NCI-H2227 treated with DMSO at 0.1 percent for 48 hours (cell line): ENCODE measurements at regions not wholly inside any gene's neighbourhood (a gene's known extent, or its start where the extent isn't known, plus 50 kb on each side); places are given as distances from the start of the nearest gene placed in this dataset.

ENCODE experiments used
- DNase-seq: peaks from one replicate; lab custom pipeline; 2025; lab: John Stamatoyannopoulos, UW

DNA sequence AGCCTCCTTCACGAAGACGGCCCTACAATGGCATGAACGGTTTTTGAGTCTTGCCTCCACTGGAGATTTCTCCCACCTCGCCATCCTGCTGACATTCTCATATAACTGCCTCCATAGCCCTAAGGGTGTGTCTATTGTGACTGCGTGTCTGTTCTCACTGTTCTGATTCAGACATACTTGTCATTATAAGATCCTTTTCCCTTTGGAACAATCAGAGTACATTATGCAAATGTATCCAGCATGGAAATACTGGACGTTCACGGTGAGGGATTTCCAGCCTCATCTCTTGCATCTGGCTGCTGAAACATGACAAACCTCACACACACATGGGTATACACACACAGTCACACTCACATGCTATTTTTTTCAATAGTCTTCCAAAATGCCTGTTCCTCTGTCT is 402.1 kb downstream of the DIRAS2 start:
- no peak for DNase-seq

- no peak for DNase-seq
These were observed 397.0 kb downstream of the DIRAS2 start for GRCh38 chr9:90245661-90246060.

DNA sequence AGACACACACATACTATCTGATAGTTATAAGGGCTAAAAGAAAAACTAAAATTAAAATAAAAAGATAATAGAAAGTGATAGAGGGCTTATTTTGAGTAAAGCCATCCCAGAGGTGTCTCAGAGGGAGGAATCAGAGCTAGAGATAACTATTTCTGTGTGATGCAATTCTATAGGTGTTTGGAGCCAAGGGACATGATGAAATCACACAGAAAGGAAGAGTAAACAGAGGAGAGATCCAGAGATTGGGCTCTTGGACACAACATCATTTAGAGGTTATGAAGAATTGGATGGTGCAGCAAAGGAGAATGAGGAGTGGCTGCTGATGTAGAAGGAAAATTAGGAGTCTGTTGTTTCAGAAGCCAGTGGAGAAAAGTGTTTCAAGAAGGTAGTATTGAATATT is 393.5 kb downstream of the DIRAS2 start:
- DNase-seq = no peak

DNA sequence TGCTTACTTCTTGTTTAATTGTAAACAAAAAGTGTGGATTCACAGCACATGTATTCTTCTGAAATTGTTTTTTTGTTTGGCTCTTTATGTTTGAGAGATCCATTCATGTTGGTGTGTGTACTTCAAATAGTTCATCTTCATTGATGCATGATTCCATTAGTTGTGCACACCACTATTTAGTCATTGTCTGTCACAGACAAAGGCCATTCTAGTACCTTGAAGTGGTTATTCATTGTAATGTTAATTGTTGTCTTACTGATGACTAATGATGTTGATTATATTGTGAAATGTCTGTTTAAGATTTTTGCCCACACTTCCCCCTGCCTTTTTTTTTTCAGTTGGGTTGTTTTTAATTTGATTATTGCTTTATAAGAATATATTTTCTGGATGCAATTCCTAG is 391.3 kb downstream of the DIRAS2 start:
- no peak for DNase-seq

DNA sequence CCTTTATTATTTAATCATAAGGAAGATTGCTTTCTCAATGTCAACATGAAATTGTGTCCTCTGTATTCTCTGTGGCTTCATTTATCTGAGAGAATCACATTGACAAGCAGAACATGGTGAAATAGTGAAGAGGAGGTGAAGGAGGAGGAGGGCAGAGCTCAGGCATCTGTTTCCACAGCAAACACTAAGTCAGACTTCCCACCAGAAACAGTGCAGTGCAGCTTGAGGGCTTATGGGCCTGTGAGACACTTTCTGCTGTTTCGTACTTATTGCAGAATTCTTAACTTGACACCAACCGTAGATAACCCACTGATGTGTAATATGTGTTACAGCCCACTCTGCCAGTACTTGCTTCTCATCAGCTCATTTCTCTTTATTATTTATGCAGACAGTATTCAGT is 386.3 kb downstream of the DIRAS2 start:
- DNase-seq = no peak

- DNase-seq = no peak
These were observed 383.0 kb downstream of the DIRAS2 start for GRCh38 chr9:90259311-90260246.

GRCh38 chr9:90261698-90262097 is 380.9 kb downstream of the DIRAS2 start:
- DNase-seq = no peak

DNA sequence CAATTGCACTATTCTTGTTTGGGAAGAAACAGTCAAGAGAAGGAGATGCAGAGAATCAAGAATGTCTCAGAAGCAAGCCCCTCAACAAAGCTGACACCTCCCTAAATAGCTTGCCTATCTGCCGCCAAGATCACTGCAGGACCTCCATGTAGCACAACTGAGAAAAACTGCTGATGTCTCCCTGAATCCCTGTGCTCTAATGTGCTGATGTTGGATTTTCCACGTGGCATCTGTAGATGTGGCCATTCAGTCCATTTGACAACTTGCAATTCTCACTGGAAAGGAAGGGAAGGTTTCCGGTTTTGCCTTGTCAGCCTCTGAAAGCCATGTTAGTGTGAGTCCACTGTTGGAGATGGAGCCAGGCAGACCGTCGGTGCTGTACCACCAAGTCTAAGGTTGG is 374.0 kb downstream of the DIRAS2 start:
- DNase-seq = no peak

DNA sequence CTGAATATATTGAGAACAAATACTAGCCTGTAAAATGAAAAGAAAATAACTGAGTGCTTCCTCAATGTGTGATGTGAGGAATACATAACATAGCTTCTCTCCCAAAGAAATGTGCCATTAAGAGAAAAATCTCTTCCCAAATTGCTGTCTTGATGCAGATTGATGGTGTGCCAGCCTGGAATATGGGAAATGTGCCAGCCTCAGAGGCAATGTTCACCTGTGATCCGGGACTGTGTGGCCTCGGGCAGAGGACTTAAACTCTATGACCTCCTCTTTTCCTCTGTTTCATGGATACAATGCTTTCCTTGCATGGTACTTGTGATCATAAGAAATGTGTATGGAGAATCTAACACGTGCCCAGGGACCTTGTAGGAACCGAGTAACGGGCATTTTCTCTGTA is 370.9 kb downstream of the DIRAS2 start:
- DNase-seq = no peak

- DNase-seq = no peak
These were observed 367.9 kb downstream of the DIRAS2 start for GRCh38 chr9:90274725-90275124.

- no peak for DNase-seq
These were observed 356.7 kb downstream of the DIRAS2 start for GRCh38 chr9:90285946-90286345.

GRCh38 chr9:90287567-90288274 is 354.9 kb downstream of the DIRAS2 start:
- no peak for DNase-seq

GRCh38 chr9:90288275-90288639 is 354.4 kb downstream of the DIRAS2 start:
- DNase-seq = no peak

GRCh38 chr9:90290716-90291485 is 351.7 kb downstream of the DIRAS2 start:
- no peak for DNase-seq

DNA sequence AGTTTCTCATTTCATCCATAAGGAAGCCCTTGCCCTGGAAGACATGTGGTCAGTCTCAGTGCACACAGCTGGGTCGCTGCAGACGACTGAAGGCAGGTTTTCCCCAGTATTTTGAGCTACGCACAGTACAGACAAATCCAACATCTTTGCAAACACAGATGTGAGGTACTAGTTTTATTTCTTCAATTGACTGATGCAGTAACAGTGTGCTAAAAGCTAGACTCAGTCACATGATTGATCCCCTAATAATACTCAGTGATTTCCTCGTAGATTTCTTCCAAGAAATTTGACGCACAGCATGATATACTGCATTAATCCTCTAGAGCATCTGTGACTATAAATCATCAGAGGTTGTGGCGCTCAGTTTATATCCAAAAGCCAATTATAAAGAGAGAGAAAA is 346.1 kb downstream of the DIRAS2 start:
- peak; percentile 28 for DNase-seq

GRCh38 chr9:90299968-90300367 is 342.7 kb downstream of the DIRAS2 start:
- no peak for DNase-seq

DNA sequence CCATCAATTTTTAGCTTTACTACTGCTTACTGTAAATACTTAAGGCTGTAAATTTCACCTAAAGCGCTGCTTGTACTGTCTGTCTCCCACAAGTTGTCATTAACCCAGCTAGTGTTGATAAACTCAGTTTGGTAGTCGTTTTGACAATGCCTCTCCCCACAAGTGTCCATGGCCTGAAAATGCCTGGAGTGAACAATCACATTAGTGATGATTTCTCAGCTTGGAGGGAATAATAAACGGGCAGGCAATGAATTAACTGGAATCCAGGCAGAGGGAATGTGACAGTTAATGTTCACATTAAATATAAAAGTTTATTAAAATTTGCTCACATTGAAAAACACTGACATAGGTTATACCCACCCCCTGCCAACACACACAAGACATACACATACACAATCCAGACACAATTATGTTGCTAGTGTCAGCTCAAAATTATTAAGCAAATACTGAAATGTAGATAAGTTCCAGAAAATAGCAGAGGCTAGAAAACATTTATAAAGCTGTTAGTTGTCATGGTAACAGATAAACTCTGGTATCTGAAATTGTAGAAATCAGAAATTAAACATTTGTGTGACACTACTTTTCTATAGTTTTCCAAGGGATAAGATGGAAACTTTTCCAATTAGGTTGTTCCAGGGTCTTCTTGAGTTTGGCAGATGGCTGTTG is 341.9 kb downstream of the DIRAS2 start:
- DNase-seq = no peak

- DNase-seq = no peak
These were observed 341.4 kb downstream of the DIRAS2 start for GRCh38 chr9:90301277-90301653.

DNA sequence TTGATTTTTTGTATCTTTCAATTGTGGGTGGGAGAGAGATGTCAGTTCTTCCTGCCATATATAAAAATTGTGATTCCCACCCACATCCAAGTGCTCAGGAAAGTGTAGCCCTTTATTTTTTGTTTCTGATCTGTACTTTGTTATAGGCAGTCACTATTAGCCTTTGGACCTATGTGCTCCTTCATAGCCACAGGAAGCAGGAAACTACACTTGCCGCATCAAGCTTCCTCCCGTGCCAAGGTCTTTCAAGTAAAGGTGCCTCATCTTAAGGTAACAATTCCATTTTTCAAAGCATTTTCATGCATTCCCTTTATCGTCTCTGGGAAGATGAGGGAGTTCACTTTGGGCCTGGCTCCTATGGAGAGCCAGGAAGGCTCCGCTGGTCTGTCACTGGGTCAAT is 339.0 kb downstream of the DIRAS2 start:
- DNase-seq = no peak

DNA sequence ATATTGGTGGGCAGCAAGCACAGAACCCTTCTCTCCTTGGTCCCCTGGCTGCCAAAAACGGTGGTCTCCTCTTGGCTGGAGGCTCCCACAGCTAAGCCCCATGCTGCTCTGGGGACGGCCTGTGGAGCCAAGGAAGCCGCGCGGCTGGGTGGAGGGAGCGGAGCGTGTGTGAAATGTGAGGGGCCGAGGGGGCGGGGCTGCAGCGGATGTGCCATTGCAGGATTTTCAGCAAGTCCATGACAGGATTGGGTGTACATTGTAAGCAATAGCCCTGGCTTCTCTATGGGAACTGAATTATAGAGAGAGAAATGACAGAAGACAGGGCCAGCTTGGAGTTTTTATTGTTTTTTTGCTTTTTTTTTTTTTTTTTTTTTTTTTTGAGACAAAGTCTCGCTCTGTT is 336.5 kb downstream of the DIRAS2 start:
- DNase-seq = no peak

DNA sequence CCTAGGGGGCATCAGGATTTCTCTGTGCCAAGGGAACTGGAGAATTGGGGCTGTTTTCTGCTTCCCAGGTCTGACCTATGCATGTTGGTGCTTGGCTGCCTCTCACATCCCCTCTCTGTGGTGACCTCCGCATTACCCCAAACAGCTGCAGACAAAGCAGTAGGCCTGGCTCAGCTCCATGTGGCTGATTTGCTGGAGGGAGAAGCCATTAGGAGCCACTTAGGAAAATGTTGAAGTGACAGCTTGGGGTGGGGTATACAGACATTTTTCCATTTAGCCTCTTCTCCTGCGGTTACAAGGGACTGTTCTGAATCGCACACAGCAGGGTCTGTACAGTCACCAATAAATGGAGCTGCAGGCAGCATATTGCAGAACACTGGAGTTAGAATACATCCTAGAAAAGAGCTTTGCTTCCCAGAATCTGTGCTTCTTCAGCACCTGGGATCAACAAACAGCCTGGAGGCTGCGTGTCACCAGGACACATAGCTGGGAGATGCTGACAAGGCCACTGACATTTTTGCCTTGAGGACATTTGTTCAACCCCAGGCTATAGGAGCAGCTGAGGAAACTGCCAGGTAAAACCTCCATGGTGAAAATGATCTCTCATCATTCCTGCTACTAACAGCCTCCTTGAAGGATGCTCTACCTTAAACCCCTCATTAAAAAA is 335.3 kb downstream of the DIRAS2 start:
- peak; percentile 79 for DNase-seq

GRCh38 chr9:90307891-90308290 is 334.7 kb downstream of the DIRAS2 start:
- no peak for DNase-seq
